WTC11 (cell line): ENCODE measurements at regions not wholly inside any gene's neighbourhood (a gene's known extent, or its start where the extent isn't known, plus 50 kb on each side); places are given as distances from the start of the nearest gene placed in this dataset.

Experiments
- ATAC-seq: fragments of 200-7000 bp; cut with Tn5 transposase; 2 replicates; pipeline ENCODE4 v1.10.0; 2021; ENCODE audit warnings: mild to moderate bottlenecking, moderate library complexity
- CTCF ChIA-PET: fragments of 300-600 bp; sonication (Branson Sonifier 250); formaldehyde crosslinking; loops from one replicate; lab custom pipeline; 2021; ENCODE audit warnings: antibody characterized with exemption; lab: Charles Lee
- POLR2A ChIA-PET: fragments of 350-600 bp; sonication (Branson Sonifier 250); formaldehyde crosslinking; loops from one replicate; lab custom pipeline; 2021; ENCODE audit warnings: antibody characterized with exemption; lab: Charles Lee
- DNase-seq: peaks from one replicate; pipeline ENCODE4 v3.0.0; 2021; ENCODE audit warnings: low spot score
- H3K27ac Mint-ChIP-seq: 2 replicates; pipeline ENCODE4 v1.8.0; 2021; ENCODE audit warnings: mixed read lengths
- H3K27me3 Mint-ChIP-seq: 2 replicates; pipeline ENCODE4 v1.8.0; 2021; ENCODE audit warnings: low read depth, mild to moderate bottlenecking, moderate library complexity, mixed read lengths
- H3K36me3 Mint-ChIP-seq: 2 replicates; pipeline ENCODE4 v1.8.0; 2021; ENCODE audit warnings: mixed read lengths
- H3K4me1 Mint-ChIP-seq: 2 replicates; pipeline ENCODE4 v1.8.0; 2022; ENCODE audit warnings: mixed read lengths
- H3K4me3 Mint-ChIP-seq: 2 replicates; pipeline ENCODE4 v1.8.0; 2021; ENCODE audit warnings: mild to moderate bottlenecking, moderate library complexity, mixed read lengths
- H3K9me3 Mint-ChIP-seq: 2 replicates; pipeline ENCODE4 v1.8.0; 2021; ENCODE audit warnings: mixed read lengths
- ATF1 ChIP-seq: sonication (generic); formaldehyde crosslinking; IDR thresholded peaks from 2 replicates; pipeline ENCODE4 v1.8.1; 2023; ENCODE audit warnings: mild to moderate bottlenecking, moderate library complexity, missing genetic modification reagents
- CREM ChIP-seq: sonication (generic); formaldehyde crosslinking; IDR thresholded peaks from 2 replicates; pipeline ENCODE4 v1.8.1; 2022; ENCODE audit warnings: mild to moderate bottlenecking, missing genetic modification reagents, moderate library complexity
- ETV6 ChIP-seq: sonication (generic); formaldehyde crosslinking; IDR thresholded peaks from 2 replicates; pipeline ENCODE4 v1.8.1; 2022; ENCODE audit warnings: mild to moderate bottlenecking, missing genetic modification reagents
- MYBL2 ChIP-seq: sonication (generic); formaldehyde crosslinking; IDR thresholded peaks from 2 replicates; pipeline ENCODE4 v1.8.1; 2023; ENCODE audit warnings: mild to moderate bottlenecking, moderate library complexity, missing genetic modification reagents
- PREB ChIP-seq: sonication (generic); formaldehyde crosslinking; IDR thresholded peaks from 2 replicates; pipeline ENCODE4 v1.8.1; 2022; ENCODE audit warnings: mild to moderate bottlenecking, missing genetic modification reagents, moderate library complexity, borderline replicate concordance
- TCF7 ChIP-seq: sonication (generic); formaldehyde crosslinking; IDR thresholded peaks from 2 replicates; pipeline ENCODE4 v1.8.0; 2022; ENCODE audit warnings: mild to moderate bottlenecking, low read depth, missing genetic modification reagents, moderate library complexity
- ZBTB21 ChIP-seq: sonication (generic); formaldehyde crosslinking; IDR thresholded peaks from 2 replicates; pipeline ENCODE4 v1.8.1; 2023; ENCODE audit warnings: mild to moderate bottlenecking, missing genetic modification reagents, borderline replicate concordance
- ZNF138 ChIP-seq: sonication (generic); formaldehyde crosslinking; conservative IDR thresholded peaks from 2 replicates; pipeline ENCODE4 v1.8.1; 2022; ENCODE audit warnings: mild to moderate bottlenecking, moderate library complexity, missing genetic modification reagents
- ZNF423 ChIP-seq: fragments of 250-450 bp; sonication (Bioruptor Pico); IDR thresholded peaks from 2 replicates; pipeline ENCODE4 v2.1.2; 2022; ENCODE audit warnings: mild to moderate bottlenecking, moderate library complexity
- TF ChIP-seq, protein P1 (sequence below): sonication (generic); formaldehyde crosslinking; IDR thresholded peaks from 2 replicates; pipeline ENCODE4 v1.8.0; 2022; ENCODE audit warnings: mild to moderate bottlenecking, missing genetic modification reagents
- TF ChIP-seq, protein P2 (sequence below): sonication (generic); formaldehyde crosslinking; IDR thresholded peaks from 2 replicates; pipeline ENCODE4 v1.8.1; 2023; ENCODE audit warnings: mild to moderate bottlenecking, missing genetic modification reagents, borderline replicate concordance
- TF ChIP-seq, protein P3 (sequence below): fragments of 250-450 bp; sonication (Bioruptor Pico); IDR thresholded peaks from 2 replicates; pipeline ENCODE4 v1.9.0; 2021; ENCODE audit warnings: moderate library complexity, mild to moderate bottlenecking, inconsistent platforms, borderline replicate concordance
- TF ChIP-seq, protein P4 (sequence below): sonication (generic); formaldehyde crosslinking; IDR thresholded peaks from 2 replicates; pipeline ENCODE4 v1.8.1; 2023; ENCODE audit warnings: mild to moderate bottlenecking, missing genetic modification reagents, moderate library complexity
- TF ChIP-seq, protein P5 (sequence below): fragments of 250-450 bp; sonication (Bioruptor Pico); IDR thresholded peaks from 2 replicates; pipeline ENCODE4 v2.1.2; 2022; ENCODE audit warnings: mild to moderate bottlenecking, moderate library complexity
- TF ChIP-seq, protein P6 (sequence below): sonication (generic); formaldehyde crosslinking; IDR thresholded peaks from 2 replicates; pipeline ENCODE4 v1.8.0; 2023; ENCODE audit warnings: mild to moderate bottlenecking, missing genetic modification reagents

GRCh38 chr10:117734731-117735405, 192.3 kb downstream of the EMX2 start:
- H3K9me3 Mint-ChIP-seq, result no peaks in the 10 kb centered on the region
- TF ChIP-seq MYBL2 (CRISPR knock-in tag) (no peak), ZNF138 (0 out of 2 replicates have a peak, but pooled peaks have one; percentile 46), ATF1 (CRISPR knock-in tag) (0 out of 2 replicates have a peak, but pooled peaks have one; percentile 14), ZNF423 (CRISPR knock-in tag) (0 out of 2 replicates have a peak, but pooled peaks have one; percentile 8)
- TF ChIP-seq, protein P1, sequence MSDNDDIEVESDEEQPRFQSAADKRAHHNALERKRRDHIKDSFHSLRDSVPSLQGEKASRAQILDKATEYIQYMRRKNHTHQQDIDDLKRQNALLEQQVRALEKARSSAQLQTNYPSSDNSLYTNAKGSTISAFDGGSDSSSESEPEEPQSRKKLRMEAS (CRISPR knock-in tag), result 0 out of 2 replicates have a peak, but pooled peaks have one; percentile 14
- TF ChIP-seq, all 79 proteins: peak for 4
- Mint-ChIP-seq H3K27me3 (peaks cover 51% of the 10 kb centered on the region), H3K4me3 (peak overlapping the region; percentile 61), H3K4me1 (peaks cover 41% of the 10 kb centered on the region), H3K27ac (no peak overlapping the region), H3K36me3 (no peaks in the 10 kb centered on the region)
- POLR2A ChIA-PET, result no interaction called here
- peak; percentile 65 for DNase-seq
- CTCF ChIA-PET, result no interaction called here
- ATAC-seq, result peak; percentile 75

DNA sequence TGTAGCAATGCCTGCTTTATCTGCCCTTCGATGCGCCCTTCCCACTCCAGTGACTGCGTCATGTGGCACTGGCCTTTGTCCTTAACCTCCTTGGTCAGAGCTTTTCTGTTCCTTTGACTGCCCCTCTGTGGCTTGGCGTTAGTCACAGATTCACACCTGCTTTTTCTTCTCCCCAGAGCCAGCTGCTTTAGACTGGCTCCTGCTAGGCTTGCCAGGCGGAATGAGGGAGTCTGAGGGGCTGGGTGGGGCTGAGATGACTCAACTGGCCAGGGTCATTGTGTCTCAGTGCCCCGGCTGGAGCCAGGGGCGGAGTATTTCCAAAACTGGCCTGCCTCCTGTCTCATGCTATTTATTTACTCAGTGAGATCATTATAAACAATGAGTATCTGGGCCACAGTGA, 194.1 kb downstream of the EMX2 start:
- Mint-ChIP-seq H3K27me3 (peaks cover 48% of the 10 kb centered on the region), H3K36me3 (no peaks in the 10 kb centered on the region), H3K9me3 (no peaks in the 10 kb centered on the region), H3K27ac (no peak overlapping the region), H3K4me3 (no peak overlapping the region), H3K4me1 (peaks cover 24% of the 10 kb centered on the region)
- ATAC-seq (no peak), DNase-seq (no peak)
- CTCF ChIA-PET, result interaction anchor here (0.7 kb wide), 1 partner anchor 523 kb away, joined by 3 read pairs; no protein-coding TSS in a partner anchor
- POLR2A ChIA-PET, result no interaction called here
- TF ChIP-seq, protein P2, sequence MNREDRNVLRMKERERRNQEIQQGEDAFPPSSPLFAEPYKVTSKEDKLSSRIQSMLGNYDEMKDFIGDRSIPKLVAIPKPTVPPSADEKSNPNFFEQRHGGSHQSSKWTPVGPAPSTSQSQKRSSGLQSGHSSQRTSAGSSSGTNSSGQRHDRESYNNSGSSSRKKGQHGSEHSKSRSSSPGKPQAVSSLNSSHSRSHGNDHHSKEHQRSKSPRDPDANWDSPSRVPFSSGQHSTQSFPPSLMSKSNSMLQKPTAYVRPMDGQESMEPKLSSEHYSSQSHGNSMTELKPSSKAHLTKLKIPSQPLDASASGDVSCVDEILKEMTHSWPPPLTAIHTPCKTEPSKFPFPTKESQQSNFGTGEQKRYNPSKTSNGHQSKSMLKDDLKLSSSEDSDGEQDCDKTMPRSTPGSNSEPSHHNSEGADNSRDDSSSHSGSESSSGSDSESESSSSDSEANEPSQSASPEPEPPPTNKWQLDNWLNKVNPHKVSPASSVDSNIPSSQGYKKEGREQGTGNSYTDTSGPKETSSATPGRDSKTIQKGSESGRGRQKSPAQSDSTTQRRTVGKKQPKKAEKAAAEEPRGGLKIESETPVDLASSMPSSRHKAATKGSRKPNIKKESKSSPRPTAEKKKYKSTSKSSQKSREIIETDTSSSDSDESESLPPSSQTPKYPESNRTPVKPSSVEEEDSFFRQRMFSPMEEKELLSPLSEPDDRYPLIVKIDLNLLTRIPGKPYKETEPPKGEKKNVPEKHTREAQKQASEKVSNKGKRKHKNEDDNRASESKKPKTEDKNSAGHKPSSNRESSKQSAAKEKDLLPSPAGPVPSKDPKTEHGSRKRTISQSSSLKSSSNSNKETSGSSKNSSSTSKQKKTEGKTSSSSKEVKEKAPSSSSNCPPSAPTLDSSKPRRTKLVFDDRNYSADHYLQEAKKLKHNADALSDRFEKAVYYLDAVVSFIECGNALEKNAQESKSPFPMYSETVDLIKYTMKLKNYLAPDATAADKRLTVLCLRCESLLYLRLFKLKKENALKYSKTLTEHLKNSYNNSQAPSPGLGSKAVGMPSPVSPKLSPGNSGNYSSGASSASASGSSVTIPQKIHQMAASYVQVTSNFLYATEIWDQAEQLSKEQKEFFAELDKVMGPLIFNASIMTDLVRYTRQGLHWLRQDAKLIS (CRISPR knock-in tag), result no peak
- TF ChIP-seq ZBTB21 (CRISPR knock-in tag), result no peak
- TF ChIP-seq, protein P3, sequence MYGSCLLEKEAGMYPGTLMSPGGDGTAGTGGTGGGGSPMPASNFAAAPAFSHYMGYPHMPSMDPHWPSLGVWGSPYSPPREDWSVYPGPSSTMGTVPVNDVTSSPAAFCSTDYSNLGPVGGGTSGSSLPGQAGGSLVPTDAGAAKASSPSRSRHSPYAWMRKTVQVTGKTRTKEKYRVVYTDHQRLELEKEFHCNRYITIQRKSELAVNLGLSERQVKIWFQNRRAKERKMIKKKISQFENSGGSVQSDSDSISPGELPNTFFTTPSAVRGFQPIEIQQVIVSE (CRISPR knock-in tag), result no peak
- TF ChIP-seq ETV6 (CRISPR knock-in tag), result no peak
- no peak for TF ChIP-seq TCF7 (CRISPR knock-in tag)
- TF ChIP-seq, protein P1 (CRISPR knock-in tag), result no peak
- TF ChIP-seq, protein P4, sequence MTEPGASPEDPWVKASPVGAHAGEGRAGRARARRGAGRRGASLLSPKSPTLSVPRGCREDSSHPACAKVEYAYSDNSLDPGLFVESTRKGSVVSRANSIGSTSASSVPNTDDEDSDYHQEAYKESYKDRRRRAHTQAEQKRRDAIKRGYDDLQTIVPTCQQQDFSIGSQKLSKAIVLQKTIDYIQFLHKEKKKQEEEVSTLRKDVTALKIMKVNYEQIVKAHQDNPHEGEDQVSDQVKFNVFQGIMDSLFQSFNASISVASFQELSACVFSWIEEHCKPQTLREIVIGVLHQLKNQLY (CRISPR knock-in tag), result no peak
- TF ChIP-seq CREM (CRISPR knock-in tag), result no peak
- TF ChIP-seq, protein P5, sequence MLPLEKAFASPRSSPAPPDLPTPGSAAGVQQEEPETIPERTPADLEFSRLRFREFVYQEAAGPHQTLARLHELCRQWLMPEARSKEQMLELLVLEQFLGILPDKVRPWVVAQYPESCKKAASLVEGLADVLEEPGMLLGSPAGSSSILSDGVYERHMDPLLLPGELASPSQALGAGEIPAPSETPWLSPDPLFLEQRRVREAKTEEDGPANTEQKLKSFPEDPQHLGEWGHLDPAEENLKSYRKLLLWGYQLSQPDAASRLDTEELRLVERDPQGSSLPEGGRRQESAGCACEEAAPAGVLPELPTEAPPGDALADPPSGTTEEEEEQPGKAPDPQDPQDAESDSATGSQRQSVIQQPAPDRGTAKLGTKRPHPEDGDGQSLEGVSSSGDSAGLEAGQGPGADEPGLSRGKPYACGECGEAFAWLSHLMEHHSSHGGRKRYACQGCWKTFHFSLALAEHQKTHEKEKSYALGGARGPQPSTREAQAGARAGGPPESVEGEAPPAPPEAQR (CRISPR knock-in tag), result no peak
- TF ChIP-seq, protein P6, sequence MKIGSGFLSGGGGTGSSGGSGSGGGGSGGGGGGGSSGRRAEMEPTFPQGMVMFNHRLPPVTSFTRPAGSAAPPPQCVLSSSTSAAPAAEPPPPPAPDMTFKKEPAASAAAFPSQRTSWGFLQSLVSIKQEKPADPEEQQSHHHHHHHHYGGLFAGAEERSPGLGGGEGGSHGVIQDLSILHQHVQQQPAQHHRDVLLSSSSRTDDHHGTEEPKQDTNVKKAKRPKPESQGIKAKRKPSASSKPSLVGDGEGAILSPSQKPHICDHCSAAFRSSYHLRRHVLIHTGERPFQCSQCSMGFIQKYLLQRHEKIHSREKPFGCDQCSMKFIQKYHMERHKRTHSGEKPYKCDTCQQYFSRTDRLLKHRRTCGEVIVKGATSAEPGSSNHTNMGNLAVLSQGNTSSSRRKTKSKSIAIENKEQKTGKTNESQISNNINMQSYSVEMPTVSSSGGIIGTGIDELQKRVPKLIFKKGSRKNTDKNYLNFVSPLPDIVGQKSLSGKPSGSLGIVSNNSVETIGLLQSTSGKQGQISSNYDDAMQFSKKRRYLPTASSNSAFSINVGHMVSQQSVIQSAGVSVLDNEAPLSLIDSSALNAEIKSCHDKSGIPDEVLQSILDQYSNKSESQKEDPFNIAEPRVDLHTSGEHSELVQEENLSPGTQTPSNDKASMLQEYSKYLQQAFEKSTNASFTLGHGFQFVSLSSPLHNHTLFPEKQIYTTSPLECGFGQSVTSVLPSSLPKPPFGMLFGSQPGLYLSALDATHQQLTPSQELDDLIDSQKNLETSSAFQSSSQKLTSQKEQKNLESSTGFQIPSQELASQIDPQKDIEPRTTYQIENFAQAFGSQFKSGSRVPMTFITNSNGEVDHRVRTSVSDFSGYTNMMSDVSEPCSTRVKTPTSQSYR (CRISPR knock-in tag), result no peak
- TF ChIP-seq PREB (CRISPR knock-in tag), result no peak
